HG02884 (cell line): ENCODE measurements at regions not wholly inside any gene's neighbourhood (a gene's known extent, or its start where the extent isn't known, plus 50 kb on each side); places are given as distances from the start of the nearest gene placed in this dataset.

ENCODE experiments used
- ATAC-seq: cut with Tn5 transposase; IDR thresholded peaks from one replicate; pipeline ENCODE4 v1.9.1; 2021; ENCODE audit warnings: mild to moderate bottlenecking, moderate library complexity; ENCODE audit not compliant: unreplicated experiment

DNA sequence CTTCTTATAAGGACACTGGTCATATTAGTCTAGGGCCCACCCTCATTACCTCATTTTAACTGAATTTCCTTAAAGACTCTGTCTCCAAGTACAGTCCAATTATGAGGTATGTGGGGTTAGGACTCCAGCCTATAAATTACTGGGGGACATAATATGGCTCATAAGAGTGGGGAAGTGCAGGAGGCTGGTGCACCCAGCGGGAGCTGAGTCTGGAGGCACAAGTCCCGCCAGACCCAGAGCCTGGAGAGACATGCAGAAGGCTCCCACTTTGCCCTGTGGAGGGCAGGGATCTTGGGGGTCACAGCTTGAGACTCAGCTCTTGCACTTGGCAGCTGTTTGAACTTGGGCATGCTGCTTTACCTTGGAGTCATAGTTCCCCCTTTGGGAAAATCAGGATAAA lies 250.4 kb downstream of the RHOU start:
- no peak for ATAC-seq

DNA sequence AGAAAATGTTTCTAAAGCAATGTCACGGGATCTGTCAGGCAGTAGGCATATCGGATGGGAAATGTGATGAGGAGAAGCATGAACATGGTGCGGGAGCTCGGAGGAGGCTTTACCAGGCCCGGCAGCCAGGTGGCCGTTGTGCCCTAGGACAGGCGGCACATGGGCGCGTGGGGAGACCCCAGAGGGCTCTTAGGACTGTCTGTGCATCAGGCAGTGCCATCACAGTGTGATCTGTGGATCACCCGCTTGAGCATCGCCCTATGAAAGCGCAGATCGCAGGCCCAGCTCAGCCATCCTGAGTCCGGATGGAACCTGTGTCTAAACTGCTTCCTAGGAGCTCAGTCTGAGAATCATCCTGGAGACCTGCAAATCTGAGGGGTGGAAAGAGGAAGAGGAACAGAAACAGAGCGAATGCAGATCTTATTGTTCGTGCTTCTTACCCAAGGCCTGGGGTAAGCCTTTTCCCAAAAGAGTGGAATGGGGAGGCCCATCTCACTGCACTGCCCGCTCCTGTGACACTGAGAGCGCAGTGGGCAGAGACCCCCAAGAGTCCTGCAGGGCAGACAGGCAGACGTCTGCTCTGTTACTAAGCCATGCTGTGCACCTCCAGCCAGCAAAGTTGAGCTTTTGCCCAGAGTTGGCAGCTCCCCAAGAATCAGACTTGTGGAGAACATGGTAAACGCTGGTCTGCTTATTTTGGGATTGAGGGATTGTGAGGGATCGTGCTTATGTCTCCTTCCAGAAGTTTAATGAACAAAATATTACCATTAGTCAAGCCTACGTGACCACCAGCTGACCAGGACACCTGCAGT lies 251.0 kb downstream of the RHOU start:
- no peak for ATAC-seq

DNA sequence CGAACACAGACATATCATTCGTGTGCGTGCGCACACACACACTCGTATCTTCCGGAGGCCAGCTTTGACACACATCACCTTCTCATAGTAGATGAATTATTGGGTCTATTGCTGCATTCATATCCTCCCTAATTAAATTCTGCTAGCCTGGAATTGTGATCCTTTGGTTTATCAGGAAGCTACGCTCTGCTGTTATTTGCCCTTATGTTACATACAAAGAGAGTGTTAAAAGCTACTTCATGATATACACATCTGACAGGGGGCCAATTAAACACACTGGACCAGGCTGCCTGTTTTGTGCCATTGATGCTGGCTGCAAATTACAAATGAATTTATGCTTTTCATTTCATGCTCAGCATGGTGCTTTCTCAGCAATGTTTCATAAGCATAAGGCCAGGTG lies 252.0 kb downstream of the RHOU start:
- ATAC-seq, result no peak

DNA sequence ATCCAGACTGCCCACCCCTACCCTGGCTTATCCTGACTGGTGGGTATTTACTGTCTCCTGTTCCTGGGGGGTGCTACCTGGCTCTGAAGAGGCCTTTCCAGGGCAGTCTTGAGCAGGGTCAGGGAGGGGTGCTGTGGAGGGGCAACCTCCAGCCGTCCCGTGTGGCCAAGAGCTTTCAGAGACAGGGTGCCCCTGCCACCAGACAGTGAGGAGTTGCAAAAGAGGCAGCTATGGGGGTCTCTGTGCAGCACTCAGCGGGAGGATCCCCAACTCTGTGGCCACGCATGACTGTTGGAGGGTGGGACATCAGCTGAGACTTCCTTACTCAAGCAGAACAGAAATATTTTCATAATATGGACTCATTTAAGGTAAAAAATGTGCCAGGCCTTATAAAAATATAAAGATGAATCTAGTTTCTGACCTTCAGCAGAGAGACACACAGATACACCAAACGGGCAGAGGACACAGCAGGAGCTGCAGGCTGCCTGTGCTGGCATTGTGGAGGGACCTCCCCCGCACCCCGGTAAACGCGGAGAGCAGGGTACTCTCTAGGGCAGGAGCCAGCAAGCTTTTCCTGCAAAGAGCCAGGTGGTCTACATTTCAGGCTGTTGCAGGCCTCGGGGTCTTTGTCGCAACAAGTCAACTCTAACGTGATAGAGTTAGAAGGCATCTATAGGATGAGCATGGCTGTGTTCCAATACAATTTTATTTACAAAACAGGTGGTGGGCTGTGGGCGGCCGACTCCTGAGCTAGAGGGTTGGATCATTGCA lies 252.6 kb downstream of the RHOU start:
- ATAC-seq, result no peak

DNA sequence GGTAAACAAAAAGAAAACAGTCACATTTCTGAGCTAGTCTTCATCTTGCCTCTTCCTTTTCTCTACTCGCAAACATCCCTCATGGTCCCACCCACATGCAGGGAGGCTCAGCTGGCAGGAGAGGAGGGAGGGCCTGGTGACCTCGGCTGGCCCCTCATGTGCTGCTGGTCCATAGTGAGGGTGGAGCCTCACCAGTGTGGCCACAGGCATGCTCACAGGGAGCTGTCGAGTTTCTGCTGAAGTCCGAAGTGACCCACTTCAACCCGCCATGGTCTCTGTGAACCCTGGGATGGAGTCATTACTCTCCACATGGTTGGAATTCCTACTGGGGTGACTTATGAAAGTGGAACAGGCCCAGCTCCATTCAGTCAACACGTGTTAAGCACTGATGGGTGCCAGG lies 253.4 kb downstream of the RHOU start:
- ATAC-seq, result no peak

DNA sequence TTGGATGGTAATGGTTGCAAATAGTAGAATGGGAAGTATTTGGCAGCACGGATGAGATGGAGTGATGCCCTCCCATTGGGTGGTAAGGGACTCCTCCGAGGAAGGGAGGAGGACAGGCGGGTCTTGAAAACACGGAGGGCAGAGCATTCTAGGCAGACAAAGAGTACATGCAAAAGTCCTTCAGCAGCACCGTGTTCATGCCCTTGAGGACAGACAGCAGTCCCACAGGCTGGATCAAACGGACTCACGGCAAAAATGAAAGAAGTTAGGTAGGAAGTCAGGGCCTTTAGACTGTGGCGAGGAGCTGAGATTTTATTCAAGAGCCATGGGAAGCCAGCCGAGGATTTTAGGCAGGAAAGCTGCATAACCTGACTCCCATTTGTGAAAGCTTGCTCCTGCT lies 253.9 kb downstream of the RHOU start:
- ATAC-seq, result no peak

DNA sequence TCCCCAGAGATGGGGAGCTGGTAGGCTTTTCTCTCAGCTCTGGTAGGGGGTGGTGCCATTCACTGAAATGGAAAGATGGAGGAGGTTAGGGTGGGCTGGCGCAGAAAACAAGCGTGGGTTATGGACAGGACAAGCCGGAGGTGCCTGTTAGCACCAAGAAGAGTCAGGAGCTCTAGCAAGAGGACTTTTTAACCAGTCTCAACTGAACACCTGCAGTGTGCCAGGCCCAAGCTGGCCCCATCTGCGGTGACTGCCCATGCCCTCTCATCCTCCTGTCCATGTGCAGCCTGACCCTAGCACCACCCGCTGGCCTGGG lies 254.4 kb downstream of the RHOU start:
- no peak for ATAC-seq

DNA sequence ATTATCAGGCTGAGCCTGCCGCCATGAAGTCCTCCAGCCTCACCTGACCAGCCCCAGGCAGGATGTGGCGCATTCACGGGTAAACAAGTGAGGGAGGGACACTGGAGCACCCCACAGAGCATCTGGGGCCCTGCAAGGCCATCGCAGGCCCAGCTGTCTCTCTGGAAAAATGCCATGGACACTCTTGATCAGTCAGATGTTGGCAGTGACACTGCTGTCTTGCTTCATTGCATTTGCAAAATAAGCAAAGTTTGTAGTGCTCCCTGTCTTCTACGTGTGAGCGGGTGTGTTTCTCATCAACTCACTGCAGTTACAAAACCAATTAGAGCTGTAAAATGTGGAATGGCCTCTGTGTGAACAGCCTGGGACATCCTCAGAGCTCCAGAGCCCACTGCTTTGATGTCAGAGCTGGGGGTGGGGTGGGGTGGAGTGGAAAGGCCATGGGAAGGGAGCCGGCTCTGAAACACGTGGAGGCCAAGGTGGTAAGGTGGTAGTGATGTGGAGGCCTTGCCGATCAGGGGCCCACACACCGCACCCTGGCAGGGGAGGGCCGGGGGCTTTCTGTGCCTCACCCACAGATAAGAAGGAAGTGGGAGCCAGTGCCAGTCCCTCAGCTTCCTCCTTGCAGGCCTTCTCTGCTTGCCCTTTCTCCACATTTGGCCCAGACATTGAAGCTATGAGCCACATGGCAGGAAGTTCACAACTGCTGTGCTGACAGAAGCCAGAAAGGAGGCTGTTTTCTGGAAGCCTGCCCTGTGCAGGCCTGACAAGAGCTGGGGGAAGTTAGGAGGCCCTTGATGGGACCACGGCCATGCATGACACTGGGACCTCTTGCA lies 254.9 kb downstream of the RHOU start:
- ATAC-seq, result no peak

DNA sequence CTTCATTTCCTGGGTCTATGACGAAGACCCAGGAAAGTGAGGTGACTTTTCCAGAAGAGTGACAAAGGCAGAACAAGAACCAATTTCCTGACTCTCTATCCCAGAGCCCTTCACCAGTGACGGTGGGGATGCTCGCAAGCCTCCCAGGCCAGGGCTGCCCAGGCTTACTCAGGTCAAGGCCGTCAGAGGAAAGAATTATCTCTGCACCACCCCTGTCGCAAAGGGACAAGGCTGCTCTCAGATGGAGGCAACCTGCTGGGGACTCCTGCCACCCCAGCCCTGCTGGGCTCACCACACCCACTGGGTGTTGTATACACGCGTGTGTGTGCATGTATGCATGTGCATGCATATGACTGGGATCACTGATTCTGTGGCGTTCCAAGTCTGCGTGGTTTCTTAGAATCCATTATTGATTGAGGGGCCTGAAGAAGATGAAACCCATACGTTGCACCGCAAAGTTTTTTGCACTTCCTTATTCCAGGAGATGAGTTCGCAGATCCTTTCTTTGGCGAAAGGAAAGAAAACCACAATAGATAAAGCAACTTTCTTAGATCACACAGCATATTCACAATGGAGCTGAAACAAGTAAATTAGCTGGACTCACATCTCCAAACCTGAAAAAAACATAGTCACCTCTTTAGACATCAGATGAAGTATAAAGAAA lies 255.8 kb downstream of the RHOU start:
- no peak for ATAC-seq

DNA sequence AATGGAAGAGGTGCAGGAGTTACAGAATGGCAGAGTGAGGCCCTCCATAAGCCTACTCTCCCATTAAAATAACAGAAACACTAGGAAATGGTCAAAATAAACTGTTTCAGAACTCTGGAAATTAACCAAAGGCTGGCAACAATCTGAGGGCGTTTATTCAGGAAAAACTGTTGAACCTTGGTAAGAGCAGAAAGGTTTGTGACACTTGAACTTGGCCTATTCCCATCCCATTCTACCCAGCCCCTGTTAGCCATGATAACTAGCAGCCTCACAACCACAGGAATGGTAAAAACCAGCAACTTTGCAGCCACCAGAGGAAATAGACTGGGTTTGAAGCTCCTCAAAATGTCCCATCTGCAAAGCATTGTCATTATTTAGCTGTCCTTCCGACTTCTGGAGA lies 256.8 kb downstream of the RHOU start:
- ATAC-seq, result no peak

DNA sequence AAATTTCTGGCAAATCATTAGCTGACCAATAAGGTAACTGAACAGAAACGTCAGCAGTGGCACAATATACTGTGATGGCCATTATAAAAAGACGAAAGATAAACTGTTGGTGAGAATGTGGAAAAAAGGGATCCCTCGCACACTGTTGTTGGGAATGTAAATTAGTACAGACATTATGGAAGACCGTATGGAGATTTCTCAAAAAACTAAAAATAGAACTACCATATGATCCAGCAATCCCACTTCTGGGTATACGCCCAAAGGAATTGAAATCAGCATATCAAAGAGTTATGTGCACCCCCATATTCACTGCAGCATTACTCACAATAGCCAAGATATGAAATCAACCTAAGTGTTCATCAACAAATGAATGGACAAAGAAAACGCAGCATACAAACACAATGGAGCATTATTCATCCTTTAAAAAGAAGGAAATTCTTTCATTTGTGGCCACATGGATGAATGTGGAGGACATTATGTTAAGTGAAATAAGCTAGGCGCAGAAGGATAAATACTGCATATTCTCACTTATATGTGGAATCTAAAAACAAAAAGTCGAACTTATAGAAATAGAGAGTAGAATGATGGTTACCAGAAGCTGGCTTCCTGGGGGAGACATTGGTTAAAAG lies 257.7 kb downstream of the RHOU start:
- ATAC-seq, result no peak

DNA sequence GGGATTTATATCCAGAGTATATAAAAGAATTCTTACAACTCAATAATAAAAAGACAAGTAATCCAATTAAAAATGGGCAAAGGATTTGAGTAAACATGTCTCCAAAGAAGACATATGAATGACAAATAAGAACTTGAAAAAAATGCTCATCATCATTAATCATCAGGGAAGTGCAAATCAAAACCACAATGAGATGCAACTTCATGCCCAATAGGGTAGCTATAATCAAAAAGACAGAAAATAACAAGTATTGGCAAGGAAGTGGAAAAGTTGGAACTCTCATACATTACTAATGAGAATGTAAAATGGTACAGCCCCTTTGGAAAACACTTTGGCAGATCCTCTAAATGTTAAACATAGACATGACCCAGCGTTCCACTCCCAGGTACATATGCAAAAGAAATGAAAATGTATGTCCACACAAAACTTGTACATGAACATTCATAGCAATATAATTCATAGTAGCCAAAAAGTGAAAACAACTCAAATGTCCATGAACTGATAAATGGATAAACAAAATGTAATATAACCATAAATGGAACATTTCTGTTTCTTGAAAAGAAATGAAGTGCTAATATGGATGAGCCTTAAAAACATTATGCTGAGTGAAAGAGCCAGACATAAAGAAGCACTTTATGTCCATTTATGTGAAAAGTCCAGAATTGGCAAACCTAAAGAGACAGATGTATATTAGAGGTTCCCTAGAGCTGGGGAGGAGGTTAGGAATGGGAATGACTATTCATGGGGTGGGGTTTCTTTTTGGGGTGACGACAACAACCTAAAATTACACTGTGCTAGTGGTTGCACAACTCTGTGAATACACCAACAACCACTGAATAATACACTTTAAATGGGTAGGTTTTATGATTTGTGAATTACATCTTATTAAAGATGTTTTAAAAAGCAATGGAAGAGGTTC lies 259.7 kb downstream of the RHOU start:
- no peak for ATAC-seq

DNA sequence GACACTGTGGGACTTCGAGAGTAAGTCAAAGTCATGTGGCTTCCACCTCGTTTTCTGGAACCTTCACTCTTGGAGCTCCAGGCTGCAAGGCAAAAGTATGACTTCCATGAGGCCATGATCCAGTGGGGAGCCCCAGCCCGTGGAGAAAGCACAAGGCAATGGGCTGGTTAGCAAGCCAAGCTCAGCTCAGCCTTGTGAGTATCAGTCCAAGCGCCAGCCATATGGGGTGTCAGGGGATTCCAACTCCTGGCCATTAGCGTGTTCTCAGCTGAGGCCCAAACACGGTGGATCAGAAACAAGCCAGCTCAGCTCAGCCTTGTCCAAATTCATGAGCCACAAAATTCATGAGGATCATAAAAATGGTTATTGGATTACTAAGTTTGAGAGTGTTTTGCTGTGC lies 261.0 kb downstream of the RHOU start:
- ATAC-seq, result no peak

DNA sequence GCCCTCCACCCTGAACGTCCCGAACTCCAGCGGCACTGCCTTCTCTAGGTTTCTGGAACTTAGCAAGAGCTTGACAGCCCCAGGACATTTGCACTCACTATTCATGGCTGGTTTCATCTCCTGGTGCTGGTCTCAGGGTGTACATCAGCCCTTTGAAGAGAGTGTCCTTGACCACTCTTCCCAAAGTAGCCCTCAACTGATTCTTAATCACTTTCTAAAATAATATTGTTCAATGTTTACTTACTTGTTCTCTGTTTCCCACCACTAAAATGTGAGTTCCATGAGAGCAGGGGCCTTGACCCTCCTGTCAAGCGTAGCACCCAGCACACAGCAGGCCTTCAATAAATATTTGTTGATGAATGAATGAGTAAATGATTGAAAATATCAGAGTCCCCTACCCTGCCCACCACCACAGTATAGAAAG lies 262.5 kb downstream of the RHOU start:
- ATAC-seq, result no peak

DNA sequence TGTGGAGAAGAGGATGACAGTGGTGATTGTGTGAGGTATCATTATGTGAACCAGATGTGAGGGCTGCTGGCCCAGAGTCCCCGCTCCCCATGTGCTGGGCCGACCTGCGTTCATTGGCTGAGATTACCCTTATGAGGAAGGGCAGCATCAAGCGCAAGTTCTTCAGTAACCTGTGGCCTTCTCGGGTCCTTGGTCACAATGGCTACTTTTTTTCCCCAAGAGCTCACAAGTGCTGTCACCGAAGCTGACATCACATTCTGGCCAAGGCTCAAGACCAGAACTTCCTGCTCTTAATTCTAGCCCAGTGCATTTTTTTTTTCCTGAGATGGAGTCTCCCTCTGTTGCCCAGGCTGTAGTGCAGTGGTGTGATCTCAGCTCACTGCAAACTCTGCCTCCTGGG lies 262.9 kb downstream of the RHOU start:
- no peak for ATAC-seq

DNA sequence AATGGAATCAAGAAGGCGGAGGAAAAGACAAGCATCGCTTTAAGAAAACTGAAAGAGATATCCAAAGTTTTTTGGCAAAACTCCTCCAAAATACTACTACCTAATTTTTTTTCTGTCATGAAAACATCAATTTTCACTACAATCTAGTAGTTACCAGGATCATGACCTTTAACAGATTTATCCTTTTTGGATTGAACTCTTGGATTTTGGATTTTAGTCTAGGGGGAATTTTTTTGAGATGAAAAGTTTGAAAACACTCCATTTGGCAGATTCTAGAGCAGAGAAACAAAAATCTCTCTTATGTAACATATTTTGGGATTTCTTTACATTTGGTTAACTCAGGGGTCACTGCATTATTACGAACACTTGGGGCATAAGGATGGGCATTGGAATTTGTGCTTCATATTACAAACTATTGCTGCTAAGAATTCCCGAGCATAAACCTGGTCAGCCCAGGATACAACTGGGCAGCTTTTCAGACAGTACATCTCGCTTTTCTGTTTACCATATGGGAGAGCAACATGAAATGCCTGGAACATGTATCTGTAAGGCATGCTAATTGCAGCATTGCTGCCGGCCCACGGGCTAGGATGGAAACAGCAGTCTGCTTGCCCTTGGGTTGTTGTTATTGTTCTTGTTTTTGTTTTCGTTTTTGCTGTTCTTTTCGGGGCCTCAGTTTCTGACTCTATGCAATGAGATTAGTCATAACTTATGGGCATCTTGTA lies 264.3 kb downstream of the RHOU start:
- ATAC-seq, result no peak

DNA sequence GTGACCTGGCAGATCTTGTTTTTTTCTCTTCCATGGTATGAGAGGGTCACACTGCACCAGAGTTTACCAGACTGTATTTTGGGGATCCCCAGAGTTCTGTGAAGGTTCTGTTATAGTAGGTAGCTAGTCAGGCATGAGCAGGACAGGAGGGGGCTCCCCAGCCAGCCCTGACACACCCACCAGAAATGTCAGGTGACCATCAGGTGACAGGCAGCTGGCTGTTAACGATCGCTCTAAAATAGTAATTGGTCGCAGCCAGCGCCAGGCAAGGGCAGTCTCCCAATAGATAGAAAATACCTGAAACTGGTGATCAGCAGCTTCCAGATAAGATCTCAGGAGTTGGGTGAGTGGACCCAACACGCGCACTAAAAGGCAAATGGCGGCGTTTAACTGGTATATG lies 264.9 kb downstream of the RHOU start:
- no peak for ATAC-seq

DNA sequence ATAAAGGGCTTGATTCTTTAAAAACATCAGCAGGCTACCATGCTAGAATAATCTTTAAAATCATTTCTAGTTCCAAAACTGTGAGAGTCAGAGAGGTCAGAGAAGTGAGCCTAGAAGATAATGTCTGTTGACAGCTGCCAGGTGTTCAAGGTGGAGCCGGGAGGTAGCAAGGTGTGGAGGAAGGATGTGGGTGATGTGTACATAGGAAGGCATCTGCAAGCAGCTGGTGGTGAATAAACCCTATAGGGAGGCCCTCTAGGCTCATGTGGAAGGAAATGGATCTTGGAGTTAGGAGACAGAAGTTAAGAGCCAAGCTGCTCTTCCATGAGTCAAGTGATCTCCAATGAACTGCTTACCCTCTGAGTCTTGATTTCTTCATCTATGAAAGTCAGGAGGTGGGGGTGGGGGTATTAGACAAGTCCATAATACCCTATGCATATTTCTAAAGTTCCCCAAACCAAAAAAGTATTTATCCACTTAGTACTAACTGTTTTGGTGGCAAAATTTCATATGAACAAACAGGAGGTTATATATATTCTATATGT lies 266.3 kb downstream of the RHOU start:
- no peak for ATAC-seq

DNA sequence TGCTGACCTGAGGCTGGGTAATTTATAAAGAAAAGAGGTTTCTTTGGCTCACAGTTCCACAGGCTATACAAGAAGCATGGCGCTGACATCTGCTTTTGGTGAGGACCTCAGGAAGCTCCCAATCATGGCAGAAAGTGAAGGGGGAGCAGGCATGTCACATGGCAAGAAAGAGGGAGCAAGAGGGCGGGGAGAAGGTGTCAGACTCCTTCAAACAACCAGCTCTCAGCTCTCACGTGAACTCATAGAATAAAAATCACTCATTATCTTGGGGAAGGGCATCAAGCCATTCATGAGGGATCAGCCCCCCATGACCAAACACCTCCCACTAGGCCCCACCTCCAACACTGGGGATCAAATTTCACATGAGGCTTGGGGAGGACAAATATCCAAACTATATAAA lies 266.8 kb downstream of the RHOU start:
- ATAC-seq, result no peak
